Motor neuron (in vitro differentiated cells): ENCODE measurements at regions not wholly inside any gene's neighbourhood (a gene's known extent, or its start where the extent isn't known, plus 50 kb on each side); places are given as distances from the start of the nearest gene placed in this dataset.
A peak's percentile ranks its signal among the peaks of the same experiment; 100 is the strongest.

Experiments
- ATAC-seq, 8 experiments: fragments of 200-7000 bp; cut with Tn5 transposase; replicated peaks in 6 of 8; 2 replicates each; pipeline ENCODE4 v1.8.0; 2021; ENCODE audit warnings: mild to moderate bottlenecking in 8 of 8, moderate library complexity in 8 of 8
- H3K27ac ChIP-seq, 2 donors: fragments of 250-450 bp; sonication (Bioruptor Pico); 2 replicates each; pipeline ENCODE4 v1.9.0; 2021; ENCODE audit warnings: antibody characterized with exemption in 2 of 2, mild to moderate bottlenecking in 2 of 2, moderate library complexity in 1 of 2
- H3K4me1 ChIP-seq, 2 donors: fragments of 250-450 bp; sonication (Bioruptor Pico); replicated peaks in 1 of 2; 2 replicates each; pipeline ENCODE4 v1.6.1; 2021; ENCODE audit warnings: antibody characterized with exemption in 2 of 2, mild to moderate bottlenecking in 2 of 2, moderate library complexity in 1 of 2
- H3K4me3 ChIP-seq, 5 donors: fragments of 250-450 bp; sonication (Bioruptor Pico); 2 replicates each; pipeline ENCODE4 v1.9.0; 2021; ENCODE audit warnings: antibody characterized with exemption in 5 of 5, mild to moderate bottlenecking in 5 of 5, moderate library complexity in 4 of 5
- WGBS, 10 experiments: fragments of 450-650 bp; shearing (Covaris generic); methylation state at CpG; one replicate each; pipeline ENCODE4 v1.0.0; 2022; 5-methylcytosine and 5-hydroxymethylcytosine counted together
- in situ Hi-C, 9 experiments: fragments of 400-800 bp; cut with MboI; loops; one replicate each; pipeline ENCODE4 v1.15.0; 2021; ENCODE audit warnings: low sequenced_read_pairs in 9 of 9, low pct_unique_long_range_greater_than_20kb in 2 of 9; ENCODE audit not compliant: unreplicated experiment in 9 of 9

- H3K27ac ChIP-seq = no peak overlapping the region
- peaks cover 3 to 23% of the 10 kb centered on the region in 2 donors for H3K4me1 ChIP-seq
- in situ Hi-C loops = no loop called here
- 0 to 63% (median 20%) methylated on average over 1 to 3 of the region's 3 CpGs; no CpG with 5 or more reads in 1 of the 10 experiments for WGBS, 10 experiments
- no peak overlapping the region for H3K4me3 ChIP-seq
- peak in 2 of 8 experiments; percentile 93 to 95 for ATAC-seq
Measured at GRCh38 chr11:92678008-92678611, 291.3 kb upstream of the MTNR1B start.

- no peak for ATAC-seq
- H3K4me3 ChIP-seq = no peak overlapping the region
- in situ Hi-C loops = no loop called here
- WGBS, 10 experiments = 0 to 71% (median 27%) methylated on average over 1 of the region's 1 CpG; no CpG with 5 or more reads in 2 of the 10 experiments
- H3K27ac ChIP-seq = no peak overlapping the region
- peaks cover 8 to 26% of the 10 kb centered on the region in 2 donors for H3K4me1 ChIP-seq
Measured at GRCh38 chr11:92681586-92681985, 287.9 kb upstream of the MTNR1B start.

- Histone ChIP-seq H3K4me1 (peaks cover 12 to 26% of the 10 kb centered on the region in 2 donors), H3K27ac (no peak overlapping the region), H3K4me3 (no peak overlapping the region)
- WGBS, 10 experiments = 40 to 100% (median 81%) methylated on average over 1 to 4 of the region's 4 CpGs; no CpG with 5 or more reads in 1 of the 10 experiments
- in situ Hi-C loops = no loop called here
- ATAC-seq = no peak
Measured at GRCh38 chr11:92682136-92682535, 287.3 kb upstream of the MTNR1B start.

- Histone ChIP-seq H3K4me3 (no peak overlapping the region), H3K4me1 (peaks cover 12 to 26% of the 10 kb centered on the region in 2 donors), H3K27ac (no peak overlapping the region)
- in situ Hi-C loops = no loop called here
- WGBS, 10 experiments = 100% methylated on average over 1 of the region's 1 CpG; no CpG with 5 or more reads in 7 of the 10 experiments
- ATAC-seq = peak in 5 of 8 experiments; percentile 69 to 91 (median 75)
Measured at GRCh38 chr11:92682952-92683351, 286.5 kb upstream of the MTNR1B start.

GRCh38 chr11:92685049-92685448 is 284.4 kb upstream of the MTNR1B start:
- Histone ChIP-seq H3K4me1 (peaks cover 12 to 26% of the 10 kb centered on the region in 2 donors), H3K27ac (no peak overlapping the region), H3K4me3 (no peak overlapping the region)
- 89 to 100% (median 95%) methylated on average over 2 of the region's 2 CpGs; no CpG with 5 or more reads in 2 of the 10 experiments for WGBS, 10 experiments
- in situ Hi-C loops = no loop called here
- ATAC-seq = no peak

DNA sequence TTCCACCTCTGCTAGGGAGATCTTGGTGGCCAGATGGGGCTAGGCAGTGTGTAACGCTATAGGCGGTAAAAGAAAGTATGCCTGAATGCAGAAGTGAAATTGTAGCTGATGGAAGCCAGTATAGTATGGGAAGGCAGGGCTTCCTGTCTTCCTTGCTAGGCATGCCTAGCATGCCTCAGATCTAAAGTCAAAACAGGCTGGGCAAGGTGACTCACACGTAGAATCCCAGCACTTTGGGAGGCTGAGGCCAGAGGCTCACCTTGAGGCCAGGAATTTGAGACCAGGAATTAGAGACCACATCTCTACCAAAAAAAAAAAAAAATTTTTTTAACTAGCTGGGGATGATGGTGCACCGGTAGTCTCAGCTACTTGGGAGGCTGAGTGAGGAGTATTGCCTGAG is 281.7 kb upstream of the MTNR1B start:
- Histone ChIP-seq H3K27ac (no peak overlapping the region), H3K4me3 (no peak overlapping the region), H3K4me1 (peaks cover 16 to 19% of the 10 kb centered on the region in 2 donors)
- in situ Hi-C loops = no loop called here
- no peak for ATAC-seq
- 60 to 100% (median 92%) methylated on average over 1 to 4 of the region's 4 CpGs; no CpG with 5 or more reads in 3 of the 10 experiments for WGBS, 10 experiments

DNA sequence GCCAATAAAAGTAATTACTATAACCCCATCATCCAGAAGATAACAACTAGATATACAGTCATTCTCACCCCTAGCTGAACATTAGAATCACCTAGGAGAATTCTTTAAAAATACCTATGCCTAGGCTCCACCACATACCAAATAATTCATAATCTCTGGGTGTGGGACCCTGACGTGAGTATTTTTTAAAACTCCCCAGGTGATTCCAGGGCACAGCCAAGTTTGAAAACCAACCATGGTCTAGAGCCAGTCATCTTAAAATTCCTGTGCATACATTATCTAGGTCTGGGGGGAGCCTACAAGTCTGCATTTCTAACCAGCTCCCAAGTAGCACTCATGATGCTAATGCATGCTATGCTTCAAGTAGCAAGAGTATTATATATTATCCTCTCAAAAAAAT is 281.0 kb upstream of the MTNR1B start:
- in situ Hi-C loops = no loop called here
- H3K27ac ChIP-seq = no peak overlapping the region
- WGBS, 10 experiments = 20 to 100% (median 74%) methylated on average over 1 of the region's 1 CpG; no CpG with 5 or more reads in 4 of the 10 experiments
- H3K4me1 ChIP-seq = peaks cover 17 to 22% of the 10 kb centered on the region in 2 donors
- no peak for ATAC-seq
- H3K4me3 ChIP-seq = no peak overlapping the region

DNA sequence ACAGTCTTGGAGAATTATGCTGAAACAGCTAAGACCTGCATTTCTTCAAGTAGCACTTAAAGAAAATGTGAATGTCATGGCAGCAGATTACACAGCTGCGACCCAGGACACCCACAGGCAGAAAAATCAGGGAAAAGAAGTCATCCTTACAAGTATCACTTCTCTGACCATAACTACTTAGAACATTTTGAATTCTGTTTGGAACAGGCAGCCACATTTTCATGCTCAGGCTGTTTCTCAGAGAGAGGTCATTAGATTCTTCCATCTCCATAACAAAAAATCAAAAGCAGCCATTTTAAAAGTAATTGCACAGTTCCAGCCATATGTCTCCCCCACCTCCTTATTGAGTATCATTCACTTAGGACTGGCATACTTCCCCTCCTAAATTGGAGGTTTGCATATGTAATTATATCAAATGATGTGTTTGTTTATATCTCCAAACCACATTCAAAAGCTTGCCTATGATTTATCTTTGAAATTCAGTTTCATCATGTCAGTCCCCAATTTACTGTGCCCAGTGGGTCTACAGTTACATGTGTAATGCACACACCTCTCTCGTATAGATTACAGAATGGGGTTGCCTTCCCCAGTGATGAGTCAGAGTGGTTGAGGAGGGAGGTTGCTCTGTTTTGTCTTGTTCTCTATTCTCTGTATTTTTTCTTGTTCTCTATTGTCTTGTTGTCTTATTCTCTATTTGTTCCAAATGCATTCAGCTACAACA is 276.5 kb upstream of the MTNR1B start:
- peak in 7 of 8 experiments; percentile 44 to 70 (median 59) for ATAC-seq
- 17 to 100% (median 73%) methylated on average over 1 to 2 of the region's 2 CpGs; no CpG with 5 or more reads in 2 of the 10 experiments for WGBS, 10 experiments
- Histone ChIP-seq H3K27ac (no peak overlapping the region), H3K4me1 (peaks cover 24 to 43% of the 10 kb centered on the region in 2 donors), H3K4me3 (no peak overlapping the region)
- in situ Hi-C loops = no loop called here

DNA sequence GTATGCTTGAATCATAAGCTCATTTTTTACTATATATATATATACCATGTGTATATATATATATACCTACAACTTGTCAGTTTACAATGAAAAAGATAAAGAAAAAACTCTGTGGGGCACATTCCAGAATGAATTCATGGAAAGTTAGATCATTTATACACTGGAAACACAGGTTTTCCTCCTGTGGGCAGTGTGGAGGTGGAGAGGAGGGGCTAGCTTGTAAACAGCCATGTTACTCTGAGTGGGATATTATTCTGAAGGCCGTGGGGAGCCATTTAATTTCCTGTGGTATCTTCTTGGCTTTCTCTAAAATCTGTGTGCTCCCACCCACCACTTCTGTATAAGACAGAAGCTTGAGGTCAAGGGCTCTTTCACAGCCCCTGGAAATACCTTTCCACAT is 273.4 kb upstream of the MTNR1B start:
- Histone ChIP-seq H3K4me1 (peaks cover 24 to 45% of the 10 kb centered on the region in 2 donors), H3K4me3 (no peak overlapping the region), H3K27ac (no peak overlapping the region)
- in situ Hi-C loops = no loop called here
- ATAC-seq = no peak
- WGBS, 10 experiments = 67 to 100% (median 94%) methylated on average over 1 of the region's 1 CpG; no CpG with 5 or more reads in 6 of the 10 experiments

DNA sequence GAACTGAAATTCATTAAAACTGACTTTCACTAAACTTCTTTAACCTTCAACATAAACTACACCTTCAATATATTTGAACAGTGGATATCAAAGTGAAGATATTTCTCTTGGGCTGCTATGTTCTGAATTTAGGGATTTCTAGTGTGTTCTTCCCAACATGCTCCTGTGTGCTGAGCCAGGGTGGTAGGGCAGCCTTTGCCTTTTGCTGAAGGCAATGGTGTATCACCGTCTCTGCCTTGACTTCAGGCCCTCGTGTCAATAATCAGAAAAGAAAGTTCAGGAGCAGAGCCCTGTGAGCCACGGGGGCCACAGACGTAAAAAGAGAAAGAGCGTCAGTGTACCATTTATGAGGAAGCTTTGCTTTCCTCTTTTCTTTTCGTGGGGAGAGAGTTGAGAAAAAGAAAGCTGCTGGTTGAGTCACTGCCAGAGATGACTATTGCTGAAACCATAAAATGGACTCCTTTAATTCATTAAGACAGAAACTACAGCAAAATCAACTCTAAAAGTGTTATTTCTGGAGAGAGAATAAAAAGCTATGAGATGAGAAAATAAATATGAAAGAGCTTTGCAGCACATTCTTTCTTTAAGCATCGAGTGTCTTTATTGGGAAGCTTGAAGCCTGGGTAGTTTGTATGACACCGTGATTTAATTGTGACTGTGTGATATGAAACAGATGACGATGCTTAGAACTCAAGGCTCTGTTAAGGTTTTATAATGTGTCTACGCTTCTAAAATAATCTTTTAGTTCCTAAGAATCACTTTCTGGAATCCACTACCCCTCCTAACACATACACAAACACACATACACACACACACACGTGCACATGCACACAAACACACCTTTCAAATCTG is 271.8 kb upstream of the MTNR1B start:
- H3K4me1 ChIP-seq = peaks cover 28 to 49% of the 10 kb centered on the region in 2 donors
- 8 to 100% (median 91%) methylated on average over 2 to 10 of the region's 11 CpGs for WGBS, 10 experiments
- peak in 2 of 8 experiments; percentile 22 to 47 for ATAC-seq
- no peak overlapping the region for H3K27ac ChIP-seq
- in situ Hi-C loops = no loop called here
- H3K4me3 ChIP-seq = no peak overlapping the region

DNA sequence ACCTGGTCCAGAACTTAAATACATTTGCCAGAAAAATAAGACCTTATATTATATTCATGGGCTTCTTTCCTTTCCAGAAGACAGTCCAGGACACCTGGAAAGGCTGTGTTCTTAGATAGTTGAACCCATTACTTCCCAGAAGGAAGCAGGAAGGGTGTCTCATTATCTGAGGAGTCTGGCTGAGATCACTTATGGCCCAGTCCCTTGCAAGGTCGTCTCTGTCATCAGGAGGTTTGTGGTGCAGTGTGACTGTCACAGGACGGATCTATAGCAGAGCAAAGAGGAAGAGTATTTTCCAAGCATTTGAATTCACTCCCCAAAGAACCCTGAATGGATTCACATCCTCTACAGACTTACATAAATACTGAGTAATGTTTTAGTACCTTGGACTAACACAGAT is 270.7 kb upstream of the MTNR1B start:
- 45 to 83% (median 71%) methylated on average over 1 to 2 of the region's 2 CpGs; no CpG with 5 or more reads in 3 of the 10 experiments for WGBS, 10 experiments
- H3K27ac ChIP-seq = no peak overlapping the region
- in situ Hi-C loops = no loop called here

DNA sequence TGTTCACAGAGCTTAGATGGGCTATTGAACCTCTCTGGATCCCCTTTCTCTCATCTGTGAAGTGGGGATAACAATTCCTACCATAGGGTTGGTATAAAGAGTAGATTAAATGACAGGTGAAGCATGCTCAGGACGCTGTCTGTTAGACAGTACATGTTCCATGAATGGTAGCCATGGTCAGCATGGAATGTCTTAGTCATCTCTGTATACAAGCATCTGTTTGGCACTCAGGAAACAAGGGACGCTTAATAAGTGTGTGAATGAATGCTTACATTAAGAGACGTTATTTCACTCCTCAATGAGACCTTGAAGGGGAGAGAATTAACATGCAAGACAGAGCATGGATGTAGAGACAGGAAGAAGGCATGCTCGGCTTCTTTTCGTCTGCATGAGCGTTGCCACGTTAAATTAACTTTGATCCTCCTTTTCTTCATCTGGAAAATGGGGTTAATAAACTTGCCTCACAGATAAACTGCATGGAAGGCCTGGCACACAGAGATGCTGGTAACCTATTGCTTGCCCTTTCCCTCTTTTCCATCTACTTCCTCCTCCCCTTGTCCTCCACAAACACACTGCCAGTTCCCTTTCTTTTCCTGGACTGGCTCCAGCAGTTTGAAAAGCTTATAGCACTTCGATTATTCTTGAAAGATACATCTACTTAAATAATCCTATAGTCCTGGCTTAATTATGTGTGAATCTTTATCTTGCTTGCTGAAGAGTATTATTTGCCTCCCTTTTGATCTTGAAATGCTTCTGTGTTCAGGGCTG is 267.2 kb upstream of the MTNR1B start:
- 14 to 83% (median 63%) methylated on average over 1 to 7 of the region's 8 CpGs for WGBS, 10 experiments
- in situ Hi-C loops = no loop called here

More for the DNA sequence above, 270.7 kb upstream of the MTNR1B start:
- Histone ChIP-seq H3K4me1 (peaks cover 36 to 50% of the 10 kb centered on the region in 2 donors), H3K4me3 (no peak overlapping the region)
- ATAC-seq = no peak

More for the DNA sequence above, 267.2 kb upstream of the MTNR1B start:
- ATAC-seq = peak in 2 of 8 experiments; percentile 47 to 73
- H3K27ac ChIP-seq = no peak overlapping the region
- peaks cover 27 to 29% of the 10 kb centered on the region in 2 donors for H3K4me1 ChIP-seq
- H3K4me3 ChIP-seq = no peak overlapping the region
